ENCODE measurements at regions not wholly inside any gene's neighbourhood (a gene's known extent, or its start where the extent isn't known, plus 50 kb on each side); places are given as distances from the start of the nearest gene placed in this dataset.

GRCh38 chr11:70486731-70487130 lies 88.4 kb downstream of the CTTN start:
- no peak for DNase-seq

- DNase-seq = no peak
These were observed 88.8 kb downstream of the CTTN start for GRCh38 chr11:70487160-70487559.

GRCh38 chr11:70487756-70488155 lies 89.4 kb downstream of the CTTN start:
- DNase-seq = no peak

GRCh38 chr11:70488171-70488703 lies 89.9 kb downstream of the CTTN start:
- no peak for DNase-seq

GRCh38 chr11:70489276-70489675 lies 90.9 kb downstream of the CTTN start:
- no peak for DNase-seq

GRCh38 chr11:70490208-70490607 lies 91.9 kb downstream of the CTTN start:
- DNase-seq = no peak

- no peak for DNase-seq
These were observed 92.6 kb downstream of the CTTN start for GRCh38 chr11:70490723-70491558.

GRCh38 chr11:70491696-70492472 lies 93.6 kb downstream of the CTTN start:
- no peak for DNase-seq

GRCh38 chr11:70493089-70493474 lies 94.8 kb downstream of the CTTN start:
- no peak for DNase-seq

- DNase-seq = no peak
These were observed 95.6 kb downstream of the CTTN start for GRCh38 chr11:70493891-70494290.

GRCh38 chr11:70494559-70495350 lies 96.4 kb downstream of the CTTN start:
- no peak for DNase-seq

GRCh38 chr11:70495351-70496310 lies 97.3 kb downstream of the CTTN start:
- no peak for DNase-seq

- DNase-seq = no peak
These were observed 98.5 kb downstream of the CTTN start for GRCh38 chr11:70496591-70497535.

GRCh38 chr11:70497536-70498075 lies 99.3 kb downstream of the CTTN start:
- DNase-seq = no peak

GRCh38 chr11:70498171-70498571 lies 99.8 kb downstream of the CTTN start:
- no peak for DNase-seq

GRCh38 chr11:70498976-70499801 lies 100.9 kb downstream of the CTTN start:
- no peak for DNase-seq

GRCh38 chr11:70500076-70500847 lies 101.9 kb downstream of the CTTN start:
- DNase-seq = no peak

- DNase-seq = no peak
These were observed 102.9 kb downstream of the CTTN start for GRCh38 chr11:70501051-70501901.

Data from stimulated activated CD4-positive, alpha-beta T cell treated with anti-CD3 and anti-CD28 coated beads, Interleukin-4, amount 100 ng/mL, for 4 hours (primary cell).